Panc1 (cell line): ENCODE measurements at regions not wholly inside any gene's neighbourhood (a gene's known extent, or its start where the extent isn't known, plus 50 kb on each side); places are given as distances from the start of the nearest gene placed in this dataset.
"Not testable (repeated sequence)": the region's sequence is repeated elsewhere in the genome, so short reads cannot be mapped to it uniquely, and the experiment has no call there.

ENCODE experiments used
- CTCF ChIP-seq: fragments of 450-650 bp; IDR thresholded peaks from 2 replicates; pipeline ENCODE4 v1.5.1; 2017; ENCODE audit warnings: mild to moderate bottlenecking
- POLR2AphosphoS5 ChIP-seq: IDR thresholded peaks from 2 replicates; pipeline ENCODE4 v1.6.1; 2012; ENCODE audit warnings: mild to moderate bottlenecking, low read depth, low read length, moderate library complexity
- REST ChIP-seq, 2 experiments: IDR thresholded peaks; 2 replicates each; pipeline ENCODE4 v1.6.1; 2011 to 2012; ENCODE audit warnings: low read depth in 2 of 2, control low read depth in 1 of 2, low read length in 1 of 2, mild to moderate bottlenecking in 1 of 2, moderate library complexity in 1 of 2; ENCODE audit not compliant: insufficient read depth in 1 of 2

- not testable (repeated sequence) for TF ChIP-seq CTCF; POLR2AphosphoS5; REST (IDR thresholded peaks at IDR 0.05; ENCODE audit: insufficient read depth in 1 of 2, low read depth in 2 of 2, low read length in 1 of 2)
These were observed 135.8 kb upstream of the LMNTD1 start for GRCh38 chr12:25688851-25689250.
